Vagina (tissue), 2 donors: ENCODE measurements at regions not wholly inside any gene's neighbourhood (a gene's known extent, or its start where the extent isn't known, plus 50 kb on each side); places are given as distances from the start of the nearest gene placed in this dataset.

Experiments used
- POLR2A ChIP-seq, 2 donors: fragments of 450-650 bp; IDR thresholded peaks; one replicate each; pipeline ENCODE4 v1.6.1; 2017; ENCODE audit warnings: antibody characterized with exemption in 2 of 2, mild to moderate bottlenecking in 2 of 2, moderate library complexity in 2 of 2
- POLR2AphosphoS5 ChIP-seq, 2 donors: sonication (generic); formaldehyde crosslinking; IDR thresholded peaks; one replicate each; pipeline ENCODE4 v1.9.0; 2017; ENCODE audit warnings: antibody characterized with exemption in 2 of 2, mild to moderate bottlenecking in 2 of 2, low read depth in 1 of 2; ENCODE audit not compliant: insufficient read depth in 1 of 2
- TF ChIP-seq, protein P1 (sequence below), 3 experiments: fragments of 450-650 bp in 2 of 3; fragments of 200-600 bp in 1 of 3; sonication (generic) in 1 of 3; IDR thresholded peaks; one replicate each; pipeline ENCODE4 v1.5.1; 2017 to 2019; ENCODE audit warnings: antibody characterized with exemption in 3 of 3, mild to moderate bottlenecking in 2 of 3, moderate library complexity in 2 of 3

DNA sequence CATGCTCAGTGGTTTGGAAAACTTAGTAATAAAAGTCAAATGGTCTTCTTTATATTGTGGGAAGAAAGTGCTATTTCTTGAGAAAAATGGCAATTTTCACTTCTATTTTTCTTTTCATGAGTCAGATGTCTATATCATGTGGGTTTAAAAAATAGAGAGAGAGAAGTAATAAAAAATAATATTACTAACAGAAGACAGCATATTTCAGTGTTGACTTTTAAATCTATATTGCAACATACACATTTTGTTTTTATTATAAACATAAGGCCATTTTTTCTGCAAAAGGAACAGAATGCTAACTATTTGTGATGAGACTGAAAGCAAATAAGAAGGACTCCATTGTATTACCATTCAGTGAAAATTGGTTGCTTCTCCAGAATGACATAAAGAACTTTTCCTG is 135.1 kb upstream of the CNR1 start:
- TF ChIP-seq, protein P1, sequence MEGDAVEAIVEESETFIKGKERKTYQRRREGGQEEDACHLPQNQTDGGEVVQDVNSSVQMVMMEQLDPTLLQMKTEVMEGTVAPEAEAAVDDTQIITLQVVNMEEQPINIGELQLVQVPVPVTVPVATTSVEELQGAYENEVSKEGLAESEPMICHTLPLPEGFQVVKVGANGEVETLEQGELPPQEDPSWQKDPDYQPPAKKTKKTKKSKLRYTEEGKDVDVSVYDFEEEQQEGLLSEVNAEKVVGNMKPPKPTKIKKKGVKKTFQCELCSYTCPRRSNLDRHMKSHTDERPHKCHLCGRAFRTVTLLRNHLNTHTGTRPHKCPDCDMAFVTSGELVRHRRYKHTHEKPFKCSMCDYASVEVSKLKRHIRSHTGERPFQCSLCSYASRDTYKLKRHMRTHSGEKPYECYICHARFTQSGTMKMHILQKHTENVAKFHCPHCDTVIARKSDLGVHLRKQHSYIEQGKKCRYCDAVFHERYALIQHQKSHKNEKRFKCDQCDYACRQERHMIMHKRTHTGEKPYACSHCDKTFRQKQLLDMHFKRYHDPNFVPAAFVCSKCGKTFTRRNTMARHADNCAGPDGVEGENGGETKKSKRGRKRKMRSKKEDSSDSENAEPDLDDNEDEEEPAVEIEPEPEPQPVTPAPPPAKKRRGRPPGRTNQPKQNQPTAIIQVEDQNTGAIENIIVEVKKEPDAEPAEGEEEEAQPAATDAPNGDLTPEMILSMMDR (IDR thresholded peaks at IDR 0.05), result no peak
- TF ChIP-seq POLR2AphosphoS5 (IDR thresholded peaks at IDR 0.05; ENCODE audit: insufficient read depth in 1 of 2, low read depth in 1 of 2) (no peak), POLR2A (IDR thresholded peaks at IDR 0.05) (no peak)
